OCI-LY1 (cell line): ENCODE measurements at regions not wholly inside any gene's neighbourhood (a gene's known extent, or its start where the extent isn't known, plus 50 kb on each side); places are given as distances from the start of the nearest gene placed in this dataset.

Source experiments
- CTCF ChIP-seq: fragments of 200-600 bp; sonication (generic), shearing (Covaris generic); IDR thresholded peaks from 2 replicates; pipeline ENCODE4 v1.5.1; 2017; ENCODE audit warnings: mild to moderate bottlenecking, antibody characterized with exemption, low read length, moderate library complexity, mixed read lengths
- EZH2 ChIP-seq: fragments of 200-600 bp; sonication (generic), shearing (Covaris generic); IDR thresholded peaks from 2 replicates; pipeline ENCODE4 v1.8.0; 2017; ENCODE audit warnings: borderline replicate concordance, mixed run types, mild to moderate bottlenecking, antibody characterized with exemption, low read length, moderate library complexity, mixed read lengths

- TF ChIP-seq EZH2 (no peak), CTCF (no peak)
Observed at GRCh38 chr10:111707076-111707475, 476.5 kb downstream of the GPAM start.
